Suppressor macrophage treated with lipopolysaccharide for 4 hours (primary cell): ENCODE measurements at regions not wholly inside any gene's neighbourhood (a gene's known extent, or its start where the extent isn't known, plus 50 kb on each side); places are given as distances from the start of the nearest gene placed in this dataset.

Experiments
- DNase-seq: peaks from one replicate; pipeline ENCODE4 v3.0.0-alpha.2; 2020

GRCh38 chr10:94043431-94043990 lies 49.8 kb downstream of the PLCE1 start:
- no peak for DNase-seq

- no peak for DNase-seq
Measured at GRCh38 chr10:94046098-94046497, 52.4 kb downstream of the PLCE1 start.

- no peak for DNase-seq
Measured at GRCh38 chr10:94047293-94047692, 53.6 kb downstream of the PLCE1 start.

- no peak for DNase-seq
Measured at GRCh38 chr10:94049911-94050310, 56.2 kb downstream of the PLCE1 start.

GRCh38 chr10:94052281-94052680 lies 58.5 kb downstream of the PLCE1 start:
- no peak for DNase-seq

GRCh38 chr10:94052866-94053791 lies 59.4 kb downstream of the PLCE1 start:
- no peak for DNase-seq

- DNase-seq = no peak
Measured at GRCh38 chr10:94059178-94059883, 65.6 kb downstream of the PLCE1 start.

- DNase-seq = no peak
Measured at GRCh38 chr10:94061026-94061425, 67.3 kb downstream of the PLCE1 start.

GRCh38 chr10:94062611-94063010 lies 68.9 kb downstream of the PLCE1 start:
- DNase-seq = no peak

GRCh38 chr10:94065362-94065761 lies 71.6 kb downstream of the PLCE1 start:
- no peak for DNase-seq

- DNase-seq = no peak
Measured at GRCh38 chr10:94065787-94066186, 72.1 kb downstream of the PLCE1 start.

- DNase-seq = no peak
Measured at GRCh38 chr10:94066411-94066810, 72.7 kb downstream of the PLCE1 start.

- DNase-seq = no peak
Measured at GRCh38 chr10:94069884-94070283, 76.2 kb downstream of the PLCE1 start.

- no peak for DNase-seq
Measured at GRCh38 chr10:94074462-94074861, 80.7 kb downstream of the PLCE1 start.

GRCh38 chr10:94075506-94075905 lies 81.8 kb downstream of the PLCE1 start:
- DNase-seq = no peak

GRCh38 chr10:94076325-94076841 lies 82.7 kb downstream of the PLCE1 start:
- no peak for DNase-seq

- no peak for DNase-seq
Measured at GRCh38 chr10:94077042-94077441, 83.3 kb downstream of the PLCE1 start.

GRCh38 chr10:94080108-94080507 lies 86.4 kb downstream of the PLCE1 start:
- DNase-seq = no peak

GRCh38 chr10:94083662-94084265 lies 90.0 kb downstream of the PLCE1 start:
- DNase-seq = no peak

- no peak for DNase-seq
Measured at GRCh38 chr10:94084344-94084743, 90.6 kb downstream of the PLCE1 start.

GRCh38 chr10:94085288-94085687 lies 91.6 kb downstream of the PLCE1 start:
- no peak for DNase-seq

GRCh38 chr10:94085766-94086437 lies 92.2 kb downstream of the PLCE1 start:
- no peak for DNase-seq
